Stimulated activated CD8-positive, alpha-beta memory T cell treated with anti-CD3 and anti-CD28 coated beads, Interleukin-4, amount 100 ng/mL, for 4 hours (primary cell): ENCODE measurements at regions not wholly inside any gene's neighbourhood (a gene's known extent, or its start where the extent isn't known, plus 50 kb on each side); places are given as distances from the start of the nearest gene placed in this dataset.

Source experiments
- DNase-seq, 2 donors: peaks; one replicate each; pipeline ENCODE4 v3.0.0-alpha.2; 2020; ENCODE audit warnings: low read depth in 2 of 2, low spot score in 1 of 2

- DNase-seq: no peak
These were observed 92.3 kb upstream of the UPP2 start for GRCh38 chr2:158009399-158009798.

- no peak for DNase-seq
These were observed 94.5 kb upstream of the UPP2 start for GRCh38 chr2:158006961-158007719.

GRCh38 chr2:158004126-158004764, 97.4 kb upstream of the UPP2 start:
- no peak for DNase-seq

GRCh38 chr2:158002079-158002478, 99.6 kb upstream of the UPP2 start:
- no peak for DNase-seq

GRCh38 chr2:157996799-157997198, 104.9 kb upstream of the UPP2 start:
- DNase-seq: no peak

- DNase-seq: no peak
These were observed 106.6 kb upstream of the UPP2 start for GRCh38 chr2:157995117-157995516.

GRCh38 chr2:157991932-157992331, 109.7 kb upstream of the UPP2 start:
- DNase-seq: no peak

- no peak for DNase-seq
These were observed 111.5 kb upstream of the UPP2 start for GRCh38 chr2:157990173-157990572.

GRCh38 chr2:157989227-157989626, 112.4 kb upstream of the UPP2 start:
- no peak for DNase-seq

- DNase-seq: no peak
These were observed 110.6 kb upstream of the ACVR1 start for GRCh38 chr2:157986761-157987160.

GRCh38 chr2:157984866-157985265, 108.7 kb upstream of the ACVR1 start:
- DNase-seq: no peak

- no peak for DNase-seq
These were observed 103.9 kb upstream of the ACVR1 start for GRCh38 chr2:157980020-157980419.

- DNase-seq: no peak
These were observed 95.6 kb upstream of the ACVR1 start for GRCh38 chr2:157971702-157972101.

GRCh38 chr2:157967856-157968255, 91.7 kb upstream of the ACVR1 start:
- no peak for DNase-seq

GRCh38 chr2:157959249-157959648, 83.1 kb upstream of the ACVR1 start:
- no peak for DNase-seq

- DNase-seq: no peak
These were observed 81.5 kb upstream of the ACVR1 start for GRCh38 chr2:157957596-157957995.

GRCh38 chr2:157952558-157952957, 76.4 kb upstream of the ACVR1 start:
- no peak for DNase-seq

- DNase-seq: no peak
These were observed 72.7 kb upstream of the ACVR1 start for GRCh38 chr2:157948856-157949255.

GRCh38 chr2:157946919-157947557, 70.9 kb upstream of the ACVR1 start:
- no peak for DNase-seq

GRCh38 chr2:157940024-157940423, 63.9 kb upstream of the ACVR1 start:
- DNase-seq: no peak

- DNase-seq: no peak
These were observed 62.4 kb upstream of the ACVR1 start for GRCh38 chr2:157938556-157938955.

GRCh38 chr2:157936406-157936805, 60.3 kb upstream of the ACVR1 start:
- DNase-seq: no peak
